Spleen (tissue), 7 donors: ENCODE measurements at regions not wholly inside any gene's neighbourhood (a gene's known extent, or its start where the extent isn't known, plus 50 kb on each side); places are given as distances from the start of the nearest gene placed in this dataset.

Experiments used
- POLR2A ChIP-seq, 3 donors: fragments of 450-650 bp; IDR thresholded peaks; one replicate each; pipeline ENCODE4 v1.5.1; 2017; ENCODE audit warnings: antibody characterized with exemption in 3 of 3, mild to moderate bottlenecking in 1 of 3
- POLR2AphosphoS5 ChIP-seq, 3 donors: sonication (generic); formaldehyde crosslinking; IDR thresholded peaks; one replicate each; pipeline ENCODE4 v1.5.1; 2017; ENCODE audit warnings: antibody characterized with exemption in 3 of 3
- TF ChIP-seq, protein P1 (sequence below), 11 experiments: fragments of 200-600 bp in 7 of 11; fragments of 450-650 bp in 4 of 11; sonication (generic) in 4 of 11; IDR thresholded peaks in 8 of 11; conservative IDR thresholded peaks in 3 of 11; 1 replicate in 7 of 11; 2 replicates in 4 of 11; pipeline versions ENCODE4 v1.4.0 to v1.8.0; 2016 to 2021; ENCODE audit warnings: antibody characterized with exemption in 11 of 11, inconsistent platforms in 4 of 11, mild to moderate bottlenecking in 1 of 11
- donor health status: DM: no; HTN: no; CAD: no; lungs with moderate emphysema.
- donor health status: DM: no; HTN: no; CAD: no.
- donor health status: DM: no; HTN: no; CAD: no.

DNA sequence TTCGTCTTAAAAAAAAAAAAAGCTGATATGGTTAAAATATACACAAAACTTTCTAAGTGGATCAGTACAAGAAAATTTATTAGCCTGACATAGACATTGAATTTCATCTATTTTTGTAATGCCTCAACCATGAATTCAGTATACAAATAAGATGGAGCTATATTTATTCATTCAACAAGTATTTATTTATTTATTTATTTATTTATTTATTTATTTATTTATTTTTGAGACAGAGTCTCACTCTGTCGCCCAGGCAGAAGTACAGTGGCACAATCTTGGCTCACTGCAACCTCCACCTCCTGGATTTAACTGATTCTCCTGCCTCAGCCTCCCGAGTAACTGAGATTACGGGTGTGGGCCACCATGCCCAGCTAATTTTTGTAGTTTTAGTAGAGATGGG is 78.5 kb upstream of the GSX1 start:
- TF ChIP-seq, protein P1, sequence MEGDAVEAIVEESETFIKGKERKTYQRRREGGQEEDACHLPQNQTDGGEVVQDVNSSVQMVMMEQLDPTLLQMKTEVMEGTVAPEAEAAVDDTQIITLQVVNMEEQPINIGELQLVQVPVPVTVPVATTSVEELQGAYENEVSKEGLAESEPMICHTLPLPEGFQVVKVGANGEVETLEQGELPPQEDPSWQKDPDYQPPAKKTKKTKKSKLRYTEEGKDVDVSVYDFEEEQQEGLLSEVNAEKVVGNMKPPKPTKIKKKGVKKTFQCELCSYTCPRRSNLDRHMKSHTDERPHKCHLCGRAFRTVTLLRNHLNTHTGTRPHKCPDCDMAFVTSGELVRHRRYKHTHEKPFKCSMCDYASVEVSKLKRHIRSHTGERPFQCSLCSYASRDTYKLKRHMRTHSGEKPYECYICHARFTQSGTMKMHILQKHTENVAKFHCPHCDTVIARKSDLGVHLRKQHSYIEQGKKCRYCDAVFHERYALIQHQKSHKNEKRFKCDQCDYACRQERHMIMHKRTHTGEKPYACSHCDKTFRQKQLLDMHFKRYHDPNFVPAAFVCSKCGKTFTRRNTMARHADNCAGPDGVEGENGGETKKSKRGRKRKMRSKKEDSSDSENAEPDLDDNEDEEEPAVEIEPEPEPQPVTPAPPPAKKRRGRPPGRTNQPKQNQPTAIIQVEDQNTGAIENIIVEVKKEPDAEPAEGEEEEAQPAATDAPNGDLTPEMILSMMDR (IDR thresholded peaks at IDR 0.05 in 8 of 11, conservative IDR thresholded peaks at IDR 0.05 in 3 of 11): no peak
- TF ChIP-seq POLR2A (IDR thresholded peaks at IDR 0.05) (no peak), POLR2AphosphoS5 (IDR thresholded peaks at IDR 0.05) (no peak)
